Spleen (tissue), 7 donors: ENCODE measurements at regions not wholly inside any gene's neighbourhood (a gene's known extent, or its start where the extent isn't known, plus 50 kb on each side); places are given as distances from the start of the nearest gene placed in this dataset.

ENCODE experiments used
- POLR2AphosphoS5 ChIP-seq, 3 donors: sonication (generic); formaldehyde crosslinking; IDR thresholded peaks; one replicate each; pipeline ENCODE4 v1.5.1; 2017; ENCODE audit warnings: antibody characterized with exemption in 3 of 3
- TF ChIP-seq, protein P1 (sequence below), 11 experiments: fragments of 200-600 bp in 7 of 11; fragments of 450-650 bp in 4 of 11; sonication (generic) in 4 of 11; IDR thresholded peaks in 8 of 11; conservative IDR thresholded peaks in 3 of 11; 1 replicate in 7 of 11; 2 replicates in 4 of 11; pipeline versions ENCODE4 v1.4.0 to v1.8.0; 2016 to 2021; ENCODE audit warnings: antibody characterized with exemption in 11 of 11, inconsistent platforms in 4 of 11, mild to moderate bottlenecking in 1 of 11
- donor health status: DM: no; HTN: no; CAD: no; lungs with moderate emphysema.
- donor health status: DM: no; HTN: no; CAD: no.
- donor health status: DM: no; HTN: no; CAD: no.

DNA sequence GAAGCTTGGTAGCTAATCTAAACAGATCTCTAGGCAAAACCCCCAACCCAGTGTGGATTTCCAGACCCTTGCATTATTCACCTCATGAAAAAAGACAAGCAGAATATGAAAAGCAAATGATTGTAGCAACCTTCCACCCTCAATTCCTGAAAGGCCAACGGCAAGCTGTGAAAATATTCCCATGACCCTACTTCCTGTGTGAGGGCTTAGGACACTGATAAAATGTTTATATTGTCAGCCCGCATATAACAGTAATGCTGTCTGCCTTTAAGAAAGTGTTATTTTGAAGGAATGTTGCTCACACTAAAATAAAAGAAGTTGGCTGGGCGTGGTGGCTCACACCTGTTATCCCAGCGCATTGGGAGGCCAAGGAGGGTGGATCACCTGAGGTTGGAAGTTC, 233.5 kb upstream of the NRIP1 start:
- TF ChIP-seq, protein P1, sequence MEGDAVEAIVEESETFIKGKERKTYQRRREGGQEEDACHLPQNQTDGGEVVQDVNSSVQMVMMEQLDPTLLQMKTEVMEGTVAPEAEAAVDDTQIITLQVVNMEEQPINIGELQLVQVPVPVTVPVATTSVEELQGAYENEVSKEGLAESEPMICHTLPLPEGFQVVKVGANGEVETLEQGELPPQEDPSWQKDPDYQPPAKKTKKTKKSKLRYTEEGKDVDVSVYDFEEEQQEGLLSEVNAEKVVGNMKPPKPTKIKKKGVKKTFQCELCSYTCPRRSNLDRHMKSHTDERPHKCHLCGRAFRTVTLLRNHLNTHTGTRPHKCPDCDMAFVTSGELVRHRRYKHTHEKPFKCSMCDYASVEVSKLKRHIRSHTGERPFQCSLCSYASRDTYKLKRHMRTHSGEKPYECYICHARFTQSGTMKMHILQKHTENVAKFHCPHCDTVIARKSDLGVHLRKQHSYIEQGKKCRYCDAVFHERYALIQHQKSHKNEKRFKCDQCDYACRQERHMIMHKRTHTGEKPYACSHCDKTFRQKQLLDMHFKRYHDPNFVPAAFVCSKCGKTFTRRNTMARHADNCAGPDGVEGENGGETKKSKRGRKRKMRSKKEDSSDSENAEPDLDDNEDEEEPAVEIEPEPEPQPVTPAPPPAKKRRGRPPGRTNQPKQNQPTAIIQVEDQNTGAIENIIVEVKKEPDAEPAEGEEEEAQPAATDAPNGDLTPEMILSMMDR (IDR thresholded peaks at IDR 0.05 in 8 of 11, conservative IDR thresholded peaks at IDR 0.05 in 3 of 11), result no peak
- TF ChIP-seq POLR2AphosphoS5 (IDR thresholded peaks at IDR 0.05), result no peak
